GM23338 (cell line): ENCODE measurements at regions not wholly inside any gene's neighbourhood (a gene's known extent, or its start where the extent isn't known, plus 50 kb on each side); places are given as distances from the start of the nearest gene placed in this dataset.

Experiments used
- ATAC-seq: fragments of 200-7000 bp; cut with Tn5 transposase; 3 replicates; pipeline ENCODE4 v1.9.1; 2020
- DNase-seq: peaks from one replicate; pipeline ENCODE4 v3.0.0-alpha.2; 2015; ENCODE audit warnings: low spot score
- H2AFZ ChIP-seq: fragments of 200-600 bp; sonication (generic); 2 replicates; pipeline ENCODE4 v1.8.0; 2016; ENCODE audit warnings: antibody characterized with exemption, mild to moderate bottlenecking, moderate library complexity
- H3F3A ChIP-seq: fragments of 200-600 bp; sonication (generic); replicated peaks from 2 replicates; pipeline ENCODE4 v1.8.0; 2017; ENCODE audit warnings: antibody characterized with exemption, mixed run types, low read depth
- H3K27ac ChIP-seq: fragments of 200-600 bp; sonication (generic); 2 replicates; pipeline ENCODE4 v1.6.1; 2016; ENCODE audit warnings: low read depth
- H3K27me3 ChIP-seq: fragments of 200-600 bp; sonication (generic); 2 replicates; pipeline ENCODE4 v1.8.0; 2016; ENCODE audit warnings: mild to moderate bottlenecking, mixed run types, moderate library complexity; ENCODE audit not compliant: insufficient read depth
- H3K36me3 ChIP-seq: fragments of 200-600 bp; sonication (generic); 2 replicates; pipeline ENCODE4 v1.8.0; 2016; ENCODE audit warnings: mild to moderate bottlenecking; ENCODE audit not compliant: insufficient read depth
- H3K4me1 ChIP-seq: fragments of 200-600 bp; sonication (generic); 2 replicates; pipeline ENCODE4 v1.8.0; 2016; ENCODE audit warnings: mild to moderate bottlenecking, moderate library complexity; ENCODE audit not compliant: insufficient read depth
- H3K4me2 ChIP-seq: fragments of 200-600 bp; sonication (generic); 2 replicates; pipeline ENCODE4 v1.7.1; 2017; ENCODE audit warnings: mixed run types
- H3K4me3 ChIP-seq: fragments of 200-600 bp; sonication (generic); 2 replicates; pipeline ENCODE4 v1.6.1; 2016; ENCODE audit warnings: mixed run types
- H3K79me2 ChIP-seq: fragments of 200-600 bp; sonication (generic); replicated peaks from 2 replicates; pipeline ENCODE4 v1.8.0; 2017; ENCODE audit warnings: mild to moderate bottlenecking; ENCODE audit not compliant: insufficient read depth
- H3K9me2 ChIP-seq: fragments of 200-600 bp; sonication (generic); 2 replicates; pipeline ENCODE4 v1.8.0; 2017; ENCODE audit not compliant: insufficient read depth
- H4K20me1 ChIP-seq: fragments of 200-600 bp; sonication (generic); replicated peaks from 2 replicates; pipeline ENCODE4 v1.8.0; 2017; ENCODE audit warnings: mild to moderate bottlenecking; ENCODE audit not compliant: insufficient read depth
- H3K27ac Mint-ChIP-seq: 2 replicates; pipeline ENCODE4 v1.8.0; 2020; ENCODE audit warnings: inconsistent platforms, mild to moderate bottlenecking, moderate library complexity, mixed read lengths
- H3K27me3 Mint-ChIP-seq: 3 replicates; pipeline ENCODE4 v1.8.0; 2022; ENCODE audit warnings: low read depth, mild to moderate bottlenecking, moderate library complexity, mixed read lengths, inconsistent platforms; ENCODE audit not compliant: insufficient read depth, poor library complexity
- H3K36me3 Mint-ChIP-seq: 3 replicates; pipeline ENCODE4 v1.8.0; 2021; ENCODE audit warnings: low read depth, mild to moderate bottlenecking, inconsistent platforms, moderate library complexity, mixed read lengths
- H3K4me1 Mint-ChIP-seq: 3 replicates; pipeline ENCODE4 v1.8.0; 2020; ENCODE audit warnings: mild to moderate bottlenecking, inconsistent platforms, mixed read lengths
- H3K4me3 Mint-ChIP-seq: 3 replicates; pipeline ENCODE4 v1.8.0; 2021; ENCODE audit warnings: moderate library complexity, mild to moderate bottlenecking, inconsistent platforms, mixed read lengths
- H3K9me3 Mint-ChIP-seq: 3 replicates; pipeline ENCODE4 v1.8.0; 2020; ENCODE audit warnings: moderate library complexity, mild to moderate bottlenecking, inconsistent platforms, mixed read lengths
- CREB1 ChIP-seq: fragments of 250-450 bp; sonication (Bioruptor Pico); IDR thresholded peaks from 2 replicates; pipeline ENCODE4 v1.5.0; 2020; ENCODE audit warnings: low read depth, mild to moderate bottlenecking, moderate library complexity
- CTCF ChIP-seq, 2 experiments: fragments of 200-600 bp in 1 of 2; sonication (generic) in 1 of 2; conservative IDR thresholded peaks; 2 replicates each; pipeline versions ENCODE4 v1.5.1 to v1.6.1; 2016 to 2017; ENCODE audit warnings: antibody characterized with exemption in 2 of 2, low read depth in 2 of 2, mild to moderate bottlenecking in 2 of 2, moderate library complexity in 1 of 2
- ETS1 ChIP-seq: IDR thresholded peaks from 2 replicates; pipeline ENCODE4 v1.6.1; 2016; ENCODE audit warnings: antibody characterized with exemption
- EZH2phosphoT487 ChIP-seq: fragments of 200-600 bp; sonication (generic); IDR thresholded peaks from one replicate; pipeline ENCODE4 v1.8.1; 2018; ENCODE audit warnings: antibody characterized with exemption; ENCODE audit not compliant: unreplicated experiment
- JUNB ChIP-seq: IDR thresholded peaks from one replicate; pipeline ENCODE4 v1.6.1; 2016; ENCODE audit warnings: antibody characterized with exemption; ENCODE audit not compliant: unreplicated experiment
- NANOG ChIP-seq: IDR thresholded peaks from 2 replicates; pipeline ENCODE4 v1.6.1; 2016; ENCODE audit warnings: antibody characterized with exemption, borderline replicate concordance
- POLR2AphosphoS5 ChIP-seq: IDR thresholded peaks from 2 replicates; pipeline ENCODE4 v1.6.1; 2016; ENCODE audit warnings: antibody characterized with exemption, low read depth
- REST ChIP-seq: IDR thresholded peaks from one replicate; pipeline ENCODE4 v1.6.1; 2018; ENCODE audit warnings: antibody characterized with exemption; ENCODE audit not compliant: unreplicated experiment
- STAT1 ChIP-seq: IDR thresholded peaks from one replicate; pipeline ENCODE4 v1.6.1; 2016; ENCODE audit warnings: antibody characterized with exemption; ENCODE audit not compliant: unreplicated experiment
- ZNF114 ChIP-seq: fragments of 250-450 bp; sonication (Bioruptor Pico); IDR thresholded peaks from 2 replicates; pipeline ENCODE4 v1.5.0; 2020; ENCODE audit warnings: mild to moderate bottlenecking, moderate library complexity
- ZNF331 ChIP-seq: fragments of 250-450 bp; sonication (Bioruptor Pico); IDR thresholded peaks from 2 replicates; pipeline ENCODE4 v1.5.0; 2020; ENCODE audit warnings: low read depth, mild to moderate bottlenecking, moderate library complexity

- no peak overlapping the region for H3K27ac Mint-ChIP-seq
- Histone ChIP-seq H3K9me2 (peaks cover 6% of the 10 kb centered on the region; the same call in 1 of the 2 replicates), H3K36me3 (no peaks in the 10 kb centered on the region), H2AFZ (no peak overlapping the region), H3K27ac (no peak overlapping the region), H3K4me3 (no peak overlapping the region), H3K79me2 (no peaks in the 10 kb centered on the region), H4K20me1 (no peaks in the 10 kb centered on the region), H3K4me2 (no peak overlapping the region), H3K4me1 (no peaks in the 10 kb centered on the region), H3K27me3 (no peaks in the 10 kb centered on the region), H3F3A (no peaks in the 10 kb centered on the region)
- no peaks in the 10 kb centered on the region for H3K4me1 Mint-ChIP-seq
- DNase-seq (no peak), ATAC-seq (no peak)
- no peaks in the 10 kb centered on the region for H3K36me3 Mint-ChIP-seq
- no peaks in the 10 kb centered on the region for H3K9me3 Mint-ChIP-seq
- no peak overlapping the region for H3K4me3 Mint-ChIP-seq
- no peaks in the 10 kb centered on the region for H3K27me3 Mint-ChIP-seq
- TF ChIP-seq JUNB (no peak), ETS1 (no peak), ZNF331 (CRISPR knock-in tag) (no peak), CREB1 (no peak), REST (no peak), CTCF (conservative IDR thresholded peaks at IDR 0.05; ENCODE audit: low read depth in 2 of 2) (no peak), POLR2AphosphoS5 (no peak)
These were observed 154.0 kb downstream of the RWDD3 start for GRCh38 chr1:95388031-95388430.

GRCh38 chr1:95393434-95393833 is 159.4 kb downstream of the RWDD3 start:
- Histone ChIP-seq H3K36me3 (peaks cover 5% of the 10 kb centered on the region; the same call in 1 of the 2 replicates), H3K9me2 (peaks cover 19% of the 10 kb centered on the region), H3K4me1 (no peaks in the 10 kb centered on the region), H3K79me2 (no peaks in the 10 kb centered on the region), H3K4me2 (no peak overlapping the region), H3F3A (no peaks in the 10 kb centered on the region), H3K27me3 (no peaks in the 10 kb centered on the region), H2AFZ (no peak overlapping the region), H4K20me1 (no peaks in the 10 kb centered on the region), H3K27ac (no peak overlapping the region), H3K4me3 (no peak overlapping the region)
- Mint-ChIP-seq H3K27me3 (no peaks in the 10 kb centered on the region), H3K9me3 (0 out of 3 replicates have a peak, but pooled peaks cover 3% of the 10 kb centered on the region), H3K36me3 (no peaks in the 10 kb centered on the region), H3K4me3 (no peak overlapping the region), H3K27ac (no peak overlapping the region), H3K4me1 (no peaks in the 10 kb centered on the region)
- no peak for ATAC-seq
- no peak for DNase-seq
- no peak for TF ChIP-seq ZNF331 (CRISPR knock-in tag)
- no peak for TF ChIP-seq EZH2phosphoT487
- no peak for TF ChIP-seq STAT1
- TF ChIP-seq JUNB: no peak
- no peak for TF ChIP-seq CTCF (conservative IDR thresholded peaks at IDR 0.05; ENCODE audit: low read depth in 2 of 2)
- no peak for TF ChIP-seq NANOG
- no peak for TF ChIP-seq ETS1
- TF ChIP-seq CREB1: no peak
- no peak for TF ChIP-seq ZNF114
